Left ventricle myocardium inferior (tissue), 1 donor: ENCODE measurements at regions not wholly inside any gene's neighbourhood (a gene's known extent, or its start where the extent isn't known, plus 50 kb on each side); places are given as distances from the start of the nearest gene placed in this dataset.

Source experiments
- DNase-seq: peaks from one replicate; pipeline ENCODE4 v3.0.0-alpha.2; 2020
- H3K27ac ChIP-seq: fragments of 200-600 bp; replicated peaks from 2 replicates; pipeline ENCODE4 v1.8.0; 2021
- H3K27me3 ChIP-seq: fragments of 200-600 bp; 2 replicates; pipeline ENCODE4 v1.8.0; 2021; ENCODE audit warnings: low read depth
- H3K36me3 ChIP-seq: fragments of 200-600 bp; 2 replicates; pipeline ENCODE4 v1.8.0; 2021
- H3K4me1 ChIP-seq: fragments of 200-600 bp; 2 replicates; pipeline ENCODE4 v1.8.0; 2021
- H3K4me3 ChIP-seq: fragments of 200-600 bp; 2 replicates; pipeline ENCODE4 v1.8.0; 2021; ENCODE audit warnings: mild to moderate bottlenecking, moderate library complexity
- H3K9me3 ChIP-seq: fragments of 200-600 bp; replicated peaks from 2 replicates; pipeline ENCODE4 v1.8.0; 2021
- intact Hi-C: fragments of 100-400 bp; cut with micrococcal nuclease; formaldehyde crosslinking; loops from one replicate; pipeline ENCODE4 v1.11.0; 2022
- TF ChIP-seq, protein P1 (sequence below): fragments of 200-600 bp; IDR thresholded peaks from 2 replicates; pipeline ENCODE4 v1.8.0; 2021; ENCODE audit warnings: antibody characterized with exemption, mild to moderate bottlenecking, borderline replicate concordance
- donor health status: DM: no; HTN: yes; CAD: no; lungs with severe emphysema.

DNA sequence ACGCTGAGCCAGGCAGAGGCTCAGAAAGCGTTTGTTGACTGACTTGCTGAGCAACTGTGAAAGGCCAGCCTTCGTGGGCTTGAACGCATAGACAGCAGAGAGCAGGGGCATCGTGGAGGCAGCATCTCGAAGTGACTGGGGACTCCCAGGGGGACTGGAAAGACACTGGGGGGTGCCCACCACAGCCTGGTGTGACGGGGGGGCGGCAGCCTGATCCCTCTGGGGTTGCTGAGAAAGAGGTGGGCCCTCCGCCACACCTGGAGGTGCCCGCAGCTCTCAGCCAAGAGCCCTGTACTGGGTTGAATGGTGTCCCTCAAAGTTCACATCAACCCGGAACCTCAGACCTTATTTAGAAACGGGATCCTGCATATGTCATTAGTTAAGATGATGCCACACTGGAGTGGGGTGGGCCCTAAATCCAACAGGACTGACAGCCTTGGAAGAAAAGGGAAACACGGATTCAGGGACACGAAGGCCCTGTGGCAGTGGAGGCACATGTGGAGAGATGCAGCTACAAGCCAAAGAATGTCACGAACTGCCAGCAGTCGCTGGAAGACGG is 84.6 kb downstream of the RFLNA start:
- Histone ChIP-seq H3K27ac (peak overlapping the region; percentile 98), H3K9me3 (no peaks in the 10 kb centered on the region), H3K4me1 (peaks cover 73% of the 10 kb centered on the region), H3K4me3 (peak overlapping the region; percentile 11), H3K27me3 (no peaks in the 10 kb centered on the region), H3K36me3 (peaks cover 70% of the 10 kb centered on the region)
- intact Hi-C loops, result no loop called here
- TF ChIP-seq, protein P1, sequence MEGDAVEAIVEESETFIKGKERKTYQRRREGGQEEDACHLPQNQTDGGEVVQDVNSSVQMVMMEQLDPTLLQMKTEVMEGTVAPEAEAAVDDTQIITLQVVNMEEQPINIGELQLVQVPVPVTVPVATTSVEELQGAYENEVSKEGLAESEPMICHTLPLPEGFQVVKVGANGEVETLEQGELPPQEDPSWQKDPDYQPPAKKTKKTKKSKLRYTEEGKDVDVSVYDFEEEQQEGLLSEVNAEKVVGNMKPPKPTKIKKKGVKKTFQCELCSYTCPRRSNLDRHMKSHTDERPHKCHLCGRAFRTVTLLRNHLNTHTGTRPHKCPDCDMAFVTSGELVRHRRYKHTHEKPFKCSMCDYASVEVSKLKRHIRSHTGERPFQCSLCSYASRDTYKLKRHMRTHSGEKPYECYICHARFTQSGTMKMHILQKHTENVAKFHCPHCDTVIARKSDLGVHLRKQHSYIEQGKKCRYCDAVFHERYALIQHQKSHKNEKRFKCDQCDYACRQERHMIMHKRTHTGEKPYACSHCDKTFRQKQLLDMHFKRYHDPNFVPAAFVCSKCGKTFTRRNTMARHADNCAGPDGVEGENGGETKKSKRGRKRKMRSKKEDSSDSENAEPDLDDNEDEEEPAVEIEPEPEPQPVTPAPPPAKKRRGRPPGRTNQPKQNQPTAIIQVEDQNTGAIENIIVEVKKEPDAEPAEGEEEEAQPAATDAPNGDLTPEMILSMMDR, result no peak
- no peak for DNase-seq

DNA sequence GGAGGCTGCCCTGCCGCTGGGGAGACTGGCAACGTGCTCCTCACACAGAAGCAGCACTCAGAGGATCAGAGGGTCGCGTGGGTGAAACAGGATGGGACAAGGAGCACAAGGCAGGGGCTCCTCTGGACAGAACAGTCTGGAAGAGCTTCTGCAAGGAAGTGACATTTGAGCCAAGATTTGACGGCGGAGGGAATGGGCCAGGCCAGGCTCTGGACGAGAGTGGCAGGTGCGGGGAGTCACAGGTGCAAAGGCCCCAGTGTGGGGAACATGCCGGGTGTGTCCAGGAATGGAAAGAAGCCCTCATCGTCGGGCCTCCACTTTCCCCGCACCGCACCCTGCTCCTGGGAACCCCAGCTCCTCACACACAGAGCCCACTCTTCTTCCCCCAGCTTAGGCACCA is 84.0 kb downstream of the RFLNA start:
- intact Hi-C loops, result no loop called here
- no peaks in the 10 kb centered on the region for H3K9me3 ChIP-seq

DNA sequence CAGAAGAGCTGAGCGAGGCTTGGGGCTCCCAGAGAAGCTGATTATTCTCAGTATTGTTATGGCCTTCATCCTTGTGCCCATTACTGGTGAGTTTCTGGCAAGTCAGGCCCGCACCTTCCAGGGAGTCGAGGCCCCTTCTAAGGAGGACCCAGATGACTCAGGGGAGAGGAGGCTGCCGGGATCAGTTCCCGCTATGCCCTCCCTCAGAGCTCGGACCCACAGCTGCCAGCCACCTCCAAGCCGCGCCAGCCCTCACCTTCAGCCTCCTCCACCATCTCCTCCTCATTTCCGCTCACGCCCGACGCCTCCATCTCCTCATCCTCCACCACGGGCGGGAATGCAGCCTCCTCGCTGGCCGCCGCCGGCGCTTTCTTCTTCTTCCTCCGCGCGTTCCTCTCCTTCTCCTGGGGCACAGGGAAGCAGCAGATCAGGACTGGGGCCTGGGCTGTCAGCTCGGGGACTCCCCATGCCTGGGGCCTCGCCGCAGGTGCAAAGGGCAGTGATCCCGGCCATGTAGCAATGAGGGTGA is 83.2 kb downstream of the RFLNA start:
- H3K9me3 ChIP-seq, result no peaks in the 10 kb centered on the region
- intact Hi-C loops, result no loop called here
- H3K27me3 ChIP-seq, result no peaks in the 10 kb centered on the region
- DNase-seq, result no peak
- no peak overlapping the region for H3K4me3 ChIP-seq
- H3K4me1 ChIP-seq, result peaks cover 61% of the 10 kb centered on the region
- TF ChIP-seq, protein P1, result no peak
- H3K27ac ChIP-seq, result peak overlapping the region; percentile 98
- peaks cover 66% of the 10 kb centered on the region for H3K36me3 ChIP-seq

More for the DNA sequence above, 84.0 kb downstream of the RFLNA start:
- H3K4me1 ChIP-seq, result peaks cover 70% of the 10 kb centered on the region
- H3K27ac ChIP-seq, result peak overlapping the region; percentile 98
- peaks cover 70% of the 10 kb centered on the region for H3K36me3 ChIP-seq
- no peak overlapping the region for H3K4me3 ChIP-seq
- H3K27me3 ChIP-seq, result no peaks in the 10 kb centered on the region
- TF ChIP-seq, protein P1, result no peak
- no peak for DNase-seq

DNA sequence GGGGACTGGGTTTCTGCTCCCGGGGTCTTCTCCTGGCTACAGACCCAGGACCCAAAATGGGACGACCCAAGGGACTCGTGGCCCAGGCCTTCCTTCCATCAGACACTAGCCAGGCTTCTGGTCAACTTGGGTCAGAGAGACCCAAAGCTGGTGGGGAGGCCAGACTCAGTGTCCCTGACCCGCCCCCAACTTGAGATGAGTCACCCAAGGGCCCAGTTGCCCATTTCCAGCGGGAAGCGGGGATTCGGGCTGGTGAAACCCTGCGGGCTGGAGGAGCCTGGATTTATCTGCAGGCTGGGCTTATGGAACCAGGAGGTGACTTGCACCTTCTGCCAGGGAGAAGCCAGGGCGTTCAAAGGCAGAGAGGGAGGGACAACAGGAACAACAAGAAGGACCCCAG is 81.5 kb downstream of the RFLNA start:
- intact Hi-C loops, result no loop called here
- Histone ChIP-seq H3K4me3 (no peak overlapping the region), H3K4me1 (peaks cover 52% of the 10 kb centered on the region), H3K27me3 (no peaks in the 10 kb centered on the region), H3K27ac (no peak overlapping the region), H3K9me3 (no peaks in the 10 kb centered on the region), H3K36me3 (peaks cover 79% of the 10 kb centered on the region)
- no peak for DNase-seq
- TF ChIP-seq, protein P1, result no peak

DNA sequence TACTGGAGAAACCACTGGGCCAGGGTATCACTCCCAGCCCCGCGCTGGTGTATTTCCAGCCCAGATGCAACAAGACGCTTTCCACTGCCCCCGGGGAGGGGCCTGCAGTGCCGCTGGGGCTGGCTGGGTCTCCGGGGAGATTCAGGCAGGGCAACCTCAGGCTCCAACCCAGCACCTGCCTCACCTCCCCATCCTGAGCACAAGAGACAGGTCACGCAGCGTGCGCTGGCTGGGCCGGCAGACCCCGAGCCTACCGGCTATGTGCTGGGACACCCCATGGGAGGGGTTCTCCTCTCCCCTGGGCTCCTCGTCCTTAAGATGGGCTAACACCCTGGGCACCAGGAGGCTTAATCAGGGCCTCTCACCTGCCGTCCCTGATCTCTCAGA is 80.9 kb downstream of the RFLNA start:
- intact Hi-C loops, result no loop called here
- no peak overlapping the region for H3K4me3 ChIP-seq
- H3K27ac ChIP-seq, result no peak overlapping the region
- no peaks in the 10 kb centered on the region for H3K9me3 ChIP-seq
- peaks cover 52% of the 10 kb centered on the region for H3K4me1 ChIP-seq
- no peak for DNase-seq
- H3K27me3 ChIP-seq, result no peaks in the 10 kb centered on the region
- TF ChIP-seq, protein P1, result no peak
- H3K36me3 ChIP-seq, result peaks cover 81% of the 10 kb centered on the region
